ENCODE measurements at regions not wholly inside any gene's neighbourhood (a gene's known extent, or its start where the extent isn't known, plus 50 kb on each side); places are given as distances from the start of the nearest gene placed in this dataset.
"Not testable (repeated sequence)": the region's sequence is repeated elsewhere in the genome, so short reads cannot be mapped to it uniquely, and the experiment has no call there.

DNA sequence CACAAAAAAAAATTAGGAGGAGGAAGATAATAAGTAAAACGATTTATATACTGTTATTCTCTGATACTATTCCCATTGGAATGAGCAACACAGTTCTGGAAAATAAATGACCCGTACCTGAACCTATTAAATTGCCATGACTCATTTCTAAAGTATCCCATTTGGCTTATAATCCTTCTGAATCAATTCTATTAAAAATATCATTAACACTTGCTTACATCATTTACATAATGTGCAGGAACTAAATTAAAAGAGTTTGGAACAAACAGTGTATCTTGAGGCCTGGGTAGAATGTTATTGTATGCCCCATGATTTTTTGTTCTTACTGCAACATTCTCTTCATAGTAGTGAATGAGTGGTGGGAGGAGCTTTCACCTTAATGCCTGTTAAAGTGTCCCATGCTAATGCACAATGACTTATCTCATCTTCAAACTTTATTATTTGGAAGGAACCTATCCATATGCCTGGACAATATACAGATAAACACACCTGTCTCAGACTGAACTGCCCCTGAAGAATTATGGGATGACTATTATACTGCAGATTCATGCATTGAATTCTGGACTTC is 549.9 kb upstream of the ACVR2A start:
- no peak overlapping the region for H3K27ac ChIP-seq (ENCODE audit: low read length)
- H3K4me3 ChIP-seq (ENCODE audit: low read length) = no peak overlapping the region
- H3K9me3 ChIP-seq (ENCODE audit: insufficient read depth, low read depth, low read length) = no peaks in the 10 kb centered on the region
- H3K27me3 ChIP-seq (ENCODE audit: insufficient read depth, low read length) = no peaks in the 10 kb centered on the region
- no peaks in the 10 kb centered on the region for H3K4me1 ChIP-seq (ENCODE audit: insufficient read depth, low read length)
- no peaks in the 10 kb centered on the region for H3K36me3 ChIP-seq (ENCODE audit: insufficient read depth, low read depth, low read length)
- no peak overlapping the region for H3K9ac ChIP-seq (ENCODE audit: low read depth, low read length)

DNA sequence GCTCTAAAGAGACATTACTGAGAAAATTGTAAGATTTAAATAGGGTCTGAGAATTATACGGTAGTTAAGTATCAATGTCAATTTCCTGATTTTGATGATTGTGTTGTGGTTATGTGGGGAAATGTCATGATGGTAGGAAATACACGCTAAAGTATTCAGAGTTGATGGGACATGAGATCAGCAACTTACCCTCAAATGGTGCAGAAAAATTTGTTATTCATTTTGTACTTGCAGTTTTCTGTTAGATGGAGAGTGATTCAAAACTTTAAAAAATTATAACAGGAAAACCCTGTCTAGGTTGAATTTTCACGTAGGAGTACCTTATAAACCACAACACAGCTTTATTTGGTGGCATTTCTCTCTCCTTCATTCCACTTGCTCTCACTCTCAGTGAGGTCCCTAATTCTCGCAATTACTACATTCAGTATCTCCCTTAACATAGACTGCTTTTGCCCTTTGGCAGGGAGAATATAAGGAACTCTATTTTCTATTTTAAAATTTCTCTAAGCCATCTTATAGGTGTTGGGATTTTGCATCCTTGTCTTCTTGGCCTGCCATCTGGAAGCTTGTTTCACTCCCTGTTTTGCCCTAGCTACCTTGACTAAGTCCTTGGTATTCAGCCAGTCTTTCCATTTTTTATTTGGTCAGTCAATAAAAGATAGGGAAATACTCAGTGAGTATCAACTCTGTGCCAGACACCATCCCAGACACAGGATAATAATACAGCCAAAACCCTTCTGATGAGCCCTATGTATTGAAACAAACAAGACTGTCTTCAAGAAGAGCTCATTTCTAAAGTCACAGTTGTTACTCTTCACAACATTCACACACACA is 550.6 kb upstream of the ACVR2A start:
- Histone ChIP-seq H3K9ac (ENCODE audit: low read depth, low read length) (no peak overlapping the region), H3K9me3 (ENCODE audit: insufficient read depth, low read depth, low read length) (no peaks in the 10 kb centered on the region), H3K4me3 (ENCODE audit: low read length) (no peak overlapping the region), H3K36me3 (ENCODE audit: insufficient read depth, low read depth, low read length) (no peaks in the 10 kb centered on the region), H3K4me1 (ENCODE audit: insufficient read depth, low read length) (no peaks in the 10 kb centered on the region), H3K27me3 (ENCODE audit: insufficient read depth, low read length) (no peaks in the 10 kb centered on the region), H3K27ac (ENCODE audit: low read length) (no peak overlapping the region)

DNA sequence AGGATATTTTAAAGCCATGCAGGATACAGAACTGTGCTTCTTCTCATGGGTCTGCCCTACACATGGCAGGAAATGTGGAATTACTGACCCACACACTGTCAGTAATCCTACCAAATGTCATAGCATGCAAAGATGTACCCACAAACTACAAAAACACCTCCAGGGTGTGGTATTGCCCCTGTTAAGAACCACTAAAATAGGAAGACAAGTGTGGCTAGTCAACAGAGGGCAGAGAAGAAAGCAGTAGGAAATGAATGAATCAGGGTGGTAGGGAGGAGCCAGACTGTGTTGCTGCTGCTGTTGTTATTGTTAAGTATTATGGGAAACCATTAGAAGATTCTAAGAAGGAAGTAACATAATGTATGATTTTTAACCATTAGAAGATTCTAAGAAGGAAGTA is 556.7 kb upstream of the ACVR2A start:
- Histone ChIP-seq H3K9me3 (ENCODE audit: insufficient read depth, low read depth, low read length) (no peaks in the 10 kb centered on the region), H3K9ac (ENCODE audit: low read depth, low read length) (no peak overlapping the region), H3K27me3 (ENCODE audit: insufficient read depth, low read length) (no peaks in the 10 kb centered on the region), H3K27ac (ENCODE audit: low read length) (no peak overlapping the region), H3K4me3 (ENCODE audit: low read length) (no peak overlapping the region), H3K36me3 (ENCODE audit: insufficient read depth, low read depth, low read length) (no peaks in the 10 kb centered on the region), H3K4me1 (ENCODE audit: insufficient read depth, low read length) (no peaks in the 10 kb centered on the region)

DNA sequence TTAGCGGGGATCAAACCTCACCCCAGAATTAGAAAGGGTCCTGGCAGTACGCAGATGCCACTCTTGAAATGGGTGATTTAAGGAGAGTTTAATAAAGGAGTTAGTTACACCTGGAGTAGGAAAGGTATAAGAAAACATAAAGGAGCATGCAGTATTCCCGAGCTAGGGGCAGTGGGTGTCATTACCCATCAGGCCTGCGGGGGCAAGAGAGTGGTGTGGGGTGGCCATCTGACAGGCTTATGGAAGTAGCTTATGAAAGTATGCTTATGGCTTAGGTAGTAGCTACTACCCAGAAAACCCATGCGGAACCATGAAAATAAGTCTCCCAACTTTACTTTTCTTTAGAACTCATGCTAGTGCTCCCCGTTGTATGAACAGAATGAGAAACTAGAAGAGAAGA is 568.9 kb upstream of the ACVR2A start:
- Histone ChIP-seq H3K36me3 (ENCODE audit: insufficient read depth, low read depth, low read length) (no peaks in the 10 kb centered on the region), H3K27ac (ENCODE audit: low read length) (no peak overlapping the region), H3K9me3 (ENCODE audit: insufficient read depth, low read depth, low read length) (no peaks in the 10 kb centered on the region), H3K9ac (ENCODE audit: low read depth, low read length) (no peak overlapping the region), H3K4me1 (ENCODE audit: insufficient read depth, low read length) (no peaks in the 10 kb centered on the region), H3K27me3 (ENCODE audit: insufficient read depth, low read length) (no peaks in the 10 kb centered on the region), H3K4me3 (ENCODE audit: low read length) (no peak overlapping the region)

DNA sequence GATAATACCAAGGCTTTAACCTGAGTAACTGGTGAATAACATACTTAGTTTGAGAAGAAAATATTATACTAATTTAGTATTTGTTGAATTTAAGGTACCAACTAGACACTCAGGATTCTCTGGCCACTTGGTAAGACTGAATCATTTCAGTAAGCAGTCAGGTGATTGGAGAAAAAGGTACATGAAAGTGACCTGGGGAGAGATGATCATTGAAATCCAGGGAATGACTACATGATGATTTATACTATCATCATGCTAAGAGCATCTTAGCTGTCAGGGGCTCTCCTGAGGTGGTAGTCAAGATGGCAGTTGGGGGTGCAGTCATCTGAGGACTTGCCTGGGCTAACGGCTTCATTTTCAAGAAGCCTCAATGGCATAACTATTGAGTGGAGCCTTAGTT is 571.2 kb upstream of the ACVR2A start:
- Histone ChIP-seq H3K27ac (ENCODE audit: low read length) (no peak overlapping the region), H3K9ac (ENCODE audit: low read depth, low read length) (no peak overlapping the region), H3K36me3 (ENCODE audit: insufficient read depth, low read depth, low read length) (no peaks in the 10 kb centered on the region), H3K9me3 (ENCODE audit: insufficient read depth, low read depth, low read length) (peaks cover 18% of the 10 kb centered on the region), H3K4me1 (ENCODE audit: insufficient read depth, low read length) (no peaks in the 10 kb centered on the region), H3K4me3 (ENCODE audit: low read length) (no peak overlapping the region), H3K27me3 (ENCODE audit: insufficient read depth, low read length) (no peaks in the 10 kb centered on the region)

DNA sequence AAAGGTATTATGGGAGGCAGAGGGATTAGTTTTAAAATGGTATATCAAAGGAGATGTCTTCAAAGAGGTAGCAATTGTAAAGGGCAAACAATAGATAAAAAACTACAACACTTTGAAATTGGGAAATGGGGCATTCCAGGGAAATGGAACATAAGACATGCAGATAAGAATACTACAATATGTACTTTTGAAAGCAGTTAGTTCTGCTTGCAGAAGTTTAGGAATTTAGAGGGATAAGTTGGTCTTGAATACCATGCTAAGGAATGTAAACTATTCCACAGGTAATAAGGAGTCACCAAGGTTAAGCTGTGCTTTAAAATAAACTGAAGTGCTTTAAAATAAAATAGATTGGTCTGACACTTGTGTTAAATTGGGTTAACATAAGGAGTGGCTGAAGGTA is 571.7 kb upstream of the ACVR2A start:
- no peak overlapping the region for H3K4me3 ChIP-seq (ENCODE audit: low read length)
- H3K9ac ChIP-seq (ENCODE audit: low read depth, low read length) = no peak overlapping the region
- H3K9me3 ChIP-seq (ENCODE audit: insufficient read depth, low read depth, low read length) = peaks cover 18% of the 10 kb centered on the region
- H3K4me1 ChIP-seq (ENCODE audit: insufficient read depth, low read length) = no peaks in the 10 kb centered on the region
- no peak overlapping the region for H3K27ac ChIP-seq (ENCODE audit: low read length)
- no peaks in the 10 kb centered on the region for H3K36me3 ChIP-seq (ENCODE audit: insufficient read depth, low read depth, low read length)
- H3K27me3 ChIP-seq (ENCODE audit: insufficient read depth, low read length) = no peaks in the 10 kb centered on the region

DNA sequence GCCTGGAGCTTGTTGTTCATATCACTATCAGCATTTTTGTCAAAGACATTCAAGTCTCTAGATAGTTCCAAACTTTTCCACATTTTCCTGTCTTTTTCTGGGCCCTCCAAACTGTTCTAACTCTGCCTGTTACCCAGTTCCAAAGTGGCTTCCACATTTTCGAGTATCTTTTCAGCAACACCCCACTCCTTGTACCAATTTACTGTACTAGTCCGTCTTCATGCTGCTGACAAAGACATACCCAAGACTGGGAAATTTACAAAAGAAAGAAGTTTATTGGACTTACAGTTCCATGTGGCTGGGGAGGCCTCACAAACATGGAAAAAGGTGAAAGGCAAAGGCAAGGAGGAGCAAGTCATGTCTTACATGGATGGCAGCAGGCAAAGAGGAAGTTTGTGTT is 575.2 kb upstream of the ACVR2A start:
- H3K9ac ChIP-seq (ENCODE audit: low read depth, low read length); H3K27me3 ChIP-seq (ENCODE audit: insufficient read depth, low read length); H3K4me3 ChIP-seq (ENCODE audit: low read length); H3K4me1 ChIP-seq (ENCODE audit: insufficient read depth, low read length); H3K27ac ChIP-seq (ENCODE audit: low read length); H3K36me3 ChIP-seq (ENCODE audit: insufficient read depth, low read depth, low read length): not testable (repeated sequence)
- H3K9me3 ChIP-seq (ENCODE audit: insufficient read depth, low read depth, low read length) = peaks cover 24% of the 10 kb centered on the region

DNA sequence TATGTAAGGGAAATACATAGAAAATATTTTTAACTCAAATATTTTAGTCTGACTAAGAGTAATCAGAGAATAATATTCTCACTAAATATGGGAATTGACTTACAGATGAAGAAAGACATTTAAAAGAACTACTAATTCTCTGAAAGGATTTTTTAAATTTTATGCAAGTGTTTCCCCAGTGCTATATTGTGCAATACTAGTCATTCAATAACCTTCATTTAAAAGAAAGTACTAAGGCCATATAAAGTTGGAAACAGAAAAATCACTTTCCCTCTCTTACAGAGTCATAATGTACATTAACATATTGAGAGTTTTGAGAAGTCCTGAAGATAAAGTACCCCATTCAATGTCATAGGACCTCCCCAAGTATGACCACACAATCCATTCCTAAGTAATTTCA is 584.6 kb upstream of the ACVR2A start:
- no peak overlapping the region for H3K9ac ChIP-seq (ENCODE audit: low read depth, low read length)
- H3K27me3 ChIP-seq (ENCODE audit: insufficient read depth, low read length) = no peaks in the 10 kb centered on the region
- no peaks in the 10 kb centered on the region for H3K36me3 ChIP-seq (ENCODE audit: insufficient read depth, low read depth, low read length)

DNA sequence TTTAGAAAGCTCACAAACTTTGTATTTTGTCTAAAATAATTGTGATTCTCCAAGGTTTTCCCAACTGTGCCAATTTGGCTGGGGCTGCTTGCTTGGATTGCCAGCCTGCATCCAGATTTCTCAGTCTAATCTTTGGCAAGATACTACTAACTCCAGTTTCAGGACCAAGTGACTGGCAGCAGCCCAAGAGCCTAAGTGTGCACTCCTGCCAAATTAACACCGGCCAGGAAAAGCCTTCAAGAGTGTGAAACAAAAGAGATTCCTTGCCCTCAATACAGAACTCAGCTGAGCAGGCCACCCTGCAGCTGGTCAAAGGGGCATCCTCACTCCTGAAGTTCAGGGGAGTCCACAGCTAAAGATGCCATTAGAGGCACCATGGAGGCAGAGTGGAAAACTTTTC is 589.0 kb upstream of the ACVR2A start:
- Histone ChIP-seq H3K36me3 (ENCODE audit: insufficient read depth, low read depth, low read length) (no peaks in the 10 kb centered on the region), H3K9me3 (ENCODE audit: insufficient read depth, low read depth, low read length) (peaks cover 7% of the 10 kb centered on the region; the same call in 1 of the 2 replicates), H3K27me3 (ENCODE audit: insufficient read depth, low read length) (no peaks in the 10 kb centered on the region)

More for the DNA sequence above, 584.6 kb upstream of the ACVR2A start:
- Histone ChIP-seq H3K9me3 (ENCODE audit: insufficient read depth, low read depth, low read length) (no peaks in the 10 kb centered on the region), H3K4me3 (ENCODE audit: low read length) (no peak overlapping the region), H3K4me1 (ENCODE audit: insufficient read depth, low read length) (no peaks in the 10 kb centered on the region), H3K27ac (ENCODE audit: low read length) (no peak overlapping the region)

DNA sequence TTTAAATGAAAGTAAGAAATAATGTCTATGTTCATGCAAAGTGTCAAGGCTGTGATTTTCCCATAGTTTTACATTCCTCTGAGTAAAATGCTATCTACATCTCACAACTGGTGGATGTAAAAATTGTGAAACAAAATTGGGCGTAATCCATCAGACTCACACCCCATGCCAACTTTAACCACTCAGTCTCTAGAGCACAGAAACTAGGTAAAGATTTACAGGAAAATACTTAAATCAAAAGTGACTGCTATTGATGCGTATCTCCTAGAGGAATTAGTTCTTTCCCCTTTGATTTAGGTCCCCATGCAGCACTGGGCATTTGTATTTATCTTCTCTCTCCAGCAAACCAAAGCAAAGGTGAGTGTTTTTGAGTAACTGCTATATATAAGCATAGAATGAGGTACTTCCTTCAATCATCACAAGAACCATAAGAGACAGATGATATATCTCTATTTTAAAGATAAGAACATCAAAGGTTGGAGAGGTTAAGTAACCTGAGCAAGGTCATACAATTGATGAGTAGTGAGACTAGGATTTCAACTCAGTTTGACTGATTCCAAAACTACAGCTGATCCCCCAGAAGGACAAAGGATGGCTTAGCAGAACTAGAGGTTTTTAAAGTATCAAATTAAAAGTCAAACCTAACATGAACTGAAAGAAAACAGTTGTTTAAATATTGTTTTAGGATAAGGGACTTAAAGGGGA is 594.0 kb upstream of the ACVR2A start:
- Histone ChIP-seq H3K9ac (ENCODE audit: low read depth, low read length) (no peak overlapping the region), H3K4me1 (ENCODE audit: insufficient read depth, low read length) (no peaks in the 10 kb centered on the region), H3K4me3 (ENCODE audit: low read length) (no peak overlapping the region), H3K36me3 (ENCODE audit: insufficient read depth, low read depth, low read length) (no peaks in the 10 kb centered on the region), H3K27me3 (ENCODE audit: insufficient read depth, low read length) (no peaks in the 10 kb centered on the region), H3K9me3 (ENCODE audit: insufficient read depth, low read depth, low read length) (peaks cover 7% of the 10 kb centered on the region; the same call in 1 of the 2 replicates), H3K27ac (ENCODE audit: low read length) (no peak overlapping the region)

More for the DNA sequence above, 589.0 kb upstream of the ACVR2A start:
- Histone ChIP-seq H3K27ac (ENCODE audit: low read length) (no peak overlapping the region), H3K4me1 (ENCODE audit: insufficient read depth, low read length) (no peaks in the 10 kb centered on the region), H3K4me3 (ENCODE audit: low read length) (no peak overlapping the region), H3K9ac (ENCODE audit: low read depth, low read length) (no peak overlapping the region)

DNA sequence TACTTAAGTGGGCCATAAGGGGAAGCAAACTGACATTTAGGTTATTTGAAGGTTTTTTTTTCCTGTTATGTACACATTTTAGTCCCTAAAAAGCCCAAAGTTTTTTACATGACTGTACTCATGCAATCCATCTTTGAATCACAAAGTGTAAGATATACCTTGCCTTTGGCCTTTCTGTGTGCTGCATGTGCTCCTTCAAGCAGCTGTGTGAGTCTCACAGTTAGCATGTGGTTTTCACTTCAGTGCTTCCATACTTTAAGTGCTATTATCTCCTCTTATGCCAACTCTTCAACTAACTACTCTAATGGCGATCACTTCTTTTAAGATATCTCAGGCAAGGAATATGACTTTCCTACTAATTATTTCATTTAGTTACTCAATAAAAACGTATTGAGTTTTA is 597.1 kb upstream of the ACVR2A start:
- Histone ChIP-seq H3K4me1 (ENCODE audit: insufficient read depth, low read length) (no peaks in the 10 kb centered on the region), H3K9ac (ENCODE audit: low read depth, low read length) (no peak overlapping the region), H3K27me3 (ENCODE audit: insufficient read depth, low read length) (no peaks in the 10 kb centered on the region), H3K27ac (ENCODE audit: low read length) (no peak overlapping the region), H3K4me3 (ENCODE audit: low read length) (no peak overlapping the region), H3K36me3 (ENCODE audit: insufficient read depth, low read depth, low read length) (no peaks in the 10 kb centered on the region), H3K9me3 (ENCODE audit: insufficient read depth, low read depth, low read length) (peaks cover 6% of the 10 kb centered on the region; the same call in 1 of the 2 replicates)

DNA sequence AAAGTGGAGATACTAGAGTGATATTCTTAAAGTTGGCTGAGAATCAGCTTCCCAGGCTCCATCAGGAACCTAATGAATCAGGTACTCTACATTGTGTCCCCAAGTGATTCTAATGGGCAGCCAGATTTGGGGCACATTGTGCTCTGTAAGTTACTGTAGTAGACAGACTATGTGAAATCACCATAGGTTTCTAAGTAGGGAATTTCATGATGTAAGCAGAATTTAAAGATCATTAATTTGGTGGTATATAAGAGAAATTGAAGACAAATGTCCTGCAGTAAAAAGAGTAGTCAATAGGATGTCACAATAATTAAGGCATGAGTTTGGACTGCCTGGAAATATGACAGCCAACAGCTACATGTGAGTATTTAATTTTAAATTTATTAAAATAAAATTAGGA is 602.4 kb upstream of the ACVR2A start:
- no peaks in the 10 kb centered on the region for H3K4me1 ChIP-seq (ENCODE audit: insufficient read depth, low read length)

More for the DNA sequence above, 602.4 kb upstream of the ACVR2A start:
- H3K9me3 ChIP-seq (ENCODE audit: insufficient read depth, low read depth, low read length) = no peaks in the 10 kb centered on the region
- H3K27ac ChIP-seq (ENCODE audit: low read length) = no peak overlapping the region
- H3K9ac ChIP-seq (ENCODE audit: low read depth, low read length) = no peak overlapping the region
- no peak overlapping the region for H3K4me3 ChIP-seq (ENCODE audit: low read length)
- H3K27me3 ChIP-seq (ENCODE audit: insufficient read depth, low read length) = no peaks in the 10 kb centered on the region
- H3K36me3 ChIP-seq (ENCODE audit: insufficient read depth, low read depth, low read length) = no peaks in the 10 kb centered on the region
